ENCODE measurements at regions not wholly inside any gene's neighbourhood (a gene's known extent, or its start where the extent isn't known, plus 50 kb on each side); places are given as distances from the start of the nearest gene placed in this dataset.

GRCh38 chr18:45541421-45541820 is 73.9 kb upstream of the SLC14A2 start:
- Histone ChIP-seq H3K4me1 (ENCODE audit: control insufficient read depth, insufficient read depth, low read length) (no peaks in the 10 kb centered on the region), H3K9me3 (ENCODE audit: control insufficient read depth, insufficient read depth, low read depth, low read length) (no peaks in the 10 kb centered on the region), H3K4me3 (ENCODE audit: low read depth in 2 of 2, low read length in 2 of 2) (no peak overlapping the region), H3K27ac (ENCODE audit: low read length) (no peak overlapping the region), H3K36me3 (ENCODE audit: control insufficient read depth, insufficient read depth, low read length) (no peaks in the 10 kb centered on the region), H3K27me3 (ENCODE audit: control insufficient read depth, insufficient read depth, low read length) (no peaks in the 10 kb centered on the region)
- CTCF ChIA-PET: no interaction called here
- in situ Hi-C loops (cut with HindIII; ENCODE audit: low pct_unique_long_range_greater_than_20kb, low sequenced_read_pairs): no loop called here
- intact Hi-C loops (cut with micrococcal nuclease; ENCODE audit: unreplicated experiment): no loop called here
- no peak for TF ChIP-seq TCF7L2 (IDR thresholded peaks at IDR 0.05; ENCODE audit: low read depth, low read length)
- TF ChIP-seq POLR2AphosphoS5 (IDR thresholded peaks at IDR 0.05; ENCODE audit: low read depth, low read length): no peak
- no peak for TF ChIP-seq SIN3A (IDR thresholded peaks at IDR 0.05; ENCODE audit: borderline replicate concordance, insufficient read depth, low read depth, low read length)
- no peak for TF ChIP-seq CTCF (IDR thresholded peaks at IDR 0.05)
- TF ChIP-seq REST (IDR thresholded peaks at IDR 0.05; ENCODE audit: insufficient read depth in 1 of 2, low read depth in 2 of 2, low read length in 1 of 2): no peak
- no peak for DNase-seq (ENCODE audit: low read depth, low spot score)
- POLR2A ChIA-PET: no interaction called here
- BruUV-seq (replicated peaks): no TSS peak
- ATAC-seq: no peak

- H3K27ac ChIP-seq (ENCODE audit: low read length): no peak overlapping the region
- CTCF ChIA-PET: no interaction called here
- no peak for TF ChIP-seq CTCF (IDR thresholded peaks at IDR 0.05)
- POLR2A ChIA-PET: no interaction called here
- BruUV-seq (replicated peaks): no TSS peak
- ATAC-seq: no peak
- in situ Hi-C loops (cut with HindIII; ENCODE audit: low pct_unique_long_range_greater_than_20kb, low sequenced_read_pairs): no loop called here
- H3K4me1 ChIP-seq (ENCODE audit: control insufficient read depth, insufficient read depth, low read length): no peaks in the 10 kb centered on the region
- no peaks in the 10 kb centered on the region for H3K9me3 ChIP-seq (ENCODE audit: control insufficient read depth, insufficient read depth, low read depth, low read length)
- no peak for DNase-seq (ENCODE audit: low read depth, low spot score)
- no peaks in the 10 kb centered on the region for H3K27me3 ChIP-seq (ENCODE audit: control insufficient read depth, insufficient read depth, low read length)
- no peak overlapping the region for H3K4me3 ChIP-seq (ENCODE audit: low read depth in 2 of 2, low read length in 2 of 2)
- H3K36me3 ChIP-seq (ENCODE audit: control insufficient read depth, insufficient read depth, low read length): no peaks in the 10 kb centered on the region
- intact Hi-C loops (cut with micrococcal nuclease; ENCODE audit: unreplicated experiment): no loop called here
Observed at GRCh38 chr18:45542043-45542442, 73.2 kb upstream of the SLC14A2 start.

- no peak for DNase-seq (ENCODE audit: low read depth, low spot score)
- ATAC-seq: no peak
- CTCF ChIA-PET: no interaction called here
- Histone ChIP-seq H3K27me3 (ENCODE audit: control insufficient read depth, insufficient read depth, low read length) (no peaks in the 10 kb centered on the region; the same call in 1 of the 2 replicates), H3K27ac (ENCODE audit: low read length) (no peak overlapping the region), H3K4me3 (ENCODE audit: low read depth in 2 of 2, low read length in 2 of 2) (no peak overlapping the region), H3K36me3 (ENCODE audit: control insufficient read depth, insufficient read depth, low read length) (no peaks in the 10 kb centered on the region), H3K4me1 (ENCODE audit: control insufficient read depth, insufficient read depth, low read length) (no peaks in the 10 kb centered on the region), H3K9me3 (ENCODE audit: control insufficient read depth, insufficient read depth, low read depth, low read length) (no peaks in the 10 kb centered on the region)
- no TSS peak for BruUV-seq (replicated peaks)
- intact Hi-C loops (cut with micrococcal nuclease; ENCODE audit: unreplicated experiment) (no loop called here), in situ Hi-C loops (cut with HindIII; ENCODE audit: low pct_unique_long_range_greater_than_20kb, low sequenced_read_pairs) (no loop called here)
- no peak for TF ChIP-seq SIN3A (IDR thresholded peaks at IDR 0.05; ENCODE audit: borderline replicate concordance, insufficient read depth, low read depth, low read length)
- TF ChIP-seq POLR2AphosphoS5 (IDR thresholded peaks at IDR 0.05; ENCODE audit: low read depth, low read length): no peak
- no peak for TF ChIP-seq TCF7L2 (IDR thresholded peaks at IDR 0.05; ENCODE audit: low read depth, low read length)
- no peak for TF ChIP-seq REST (IDR thresholded peaks at IDR 0.05; ENCODE audit: insufficient read depth in 1 of 2, low read depth in 2 of 2, low read length in 1 of 2)
- TF ChIP-seq CTCF (IDR thresholded peaks at IDR 0.05): no peak
- POLR2A ChIA-PET: no interaction called here
Observed at GRCh38 chr18:45547910-45548309, 67.4 kb upstream of the SLC14A2 start.

Data from Panc1 (cell line).